CD4-positive, alpha-beta memory T cell (primary cell): ENCODE measurements at regions not wholly inside any gene's neighbourhood (a gene's known extent, or its start where the extent isn't known, plus 50 kb on each side); places are given as distances from the start of the nearest gene placed in this dataset.

Experiments
- CTCF ChIA-PET: fragments of 350-600 bp; sonication (Branson Sonifier 250); formaldehyde crosslinking; loops from one replicate; lab custom pipeline; 2021; ENCODE audit warnings: inconsistent platforms; ENCODE audit not compliant: partially characterized antibody; lab: Charles Lee
- POLR2A ChIA-PET: fragments of 350-600 bp; sonication (Branson Sonifier 250); formaldehyde crosslinking; loops from one replicate; lab custom pipeline; 2021; ENCODE audit not compliant: partially characterized antibody; lab: Charles Lee
- DNase-seq, 5 donors: peaks; one replicate each; pipeline versions ENCODE4 v3.0.0 to v3.0.0-alpha.2; 2020 to 2022; ENCODE audit warnings: mixed read lengths in 1 of 5
- H3K27ac ChIP-seq: one replicate; pipeline ENCODE4 v1.7.0; 2013; ENCODE audit warnings: low read depth, low read length
- H3K27me3 ChIP-seq: 2 replicates; pipeline ENCODE4 v1.7.0; 2013; ENCODE audit warnings: mild to moderate bottlenecking, low read length, moderate library complexity; ENCODE audit not compliant: insufficient read depth
- H3K36me3 ChIP-seq: 2 replicates; pipeline ENCODE4 v1.7.0; 2013; ENCODE audit warnings: mild to moderate bottlenecking, low read length, moderate library complexity; ENCODE audit not compliant: insufficient read depth
- H3K4me1 ChIP-seq: 2 replicates; pipeline ENCODE4 v1.7.0; 2013; ENCODE audit warnings: mild to moderate bottlenecking, low read length, moderate library complexity; ENCODE audit not compliant: insufficient read depth
- H3K4me3 ChIP-seq, 2 donors: one replicate each; pipeline ENCODE4 v1.7.0; 2013; ENCODE audit warnings: low read length in 2 of 2, mild to moderate bottlenecking in 1 of 2
- H3K9me3 ChIP-seq, 2 donors: one replicate each; pipeline ENCODE4 v1.7.0; 2013; ENCODE audit warnings: low read length in 2 of 2, control low read depth in 1 of 2; ENCODE audit not compliant: control insufficient read depth in 1 of 2
- H3K27ac Mint-ChIP-seq, 7 donors: one replicate each; pipeline ENCODE4 v1.8.0; 2020 to 2021; ENCODE audit warnings: mixed read lengths in 7 of 7, mild to moderate bottlenecking in 6 of 7, inconsistent platforms in 3 of 7, moderate library complexity in 3 of 7
- H3K27me3 Mint-ChIP-seq, 2 donors: one replicate each; pipeline ENCODE4 v1.8.0; 2020 to 2021; ENCODE audit warnings: mixed read lengths in 2 of 2
- H3K36me3 Mint-ChIP-seq, 2 donors: one replicate each; pipeline ENCODE4 v1.8.0; 2020 to 2021; ENCODE audit warnings: mixed read lengths in 2 of 2, inconsistent platforms in 1 of 2, mild to moderate bottlenecking in 1 of 2
- H3K4me1 Mint-ChIP-seq, 4 donors: one replicate each; pipeline ENCODE4 v1.8.0; 2020 to 2021; ENCODE audit warnings: mixed read lengths in 4 of 4, mild to moderate bottlenecking in 1 of 4
- H3K4me3 Mint-ChIP-seq, 8 donors: one replicate each; pipeline ENCODE4 v1.8.0; 2020 to 2021; ENCODE audit warnings: mixed read lengths in 8 of 8, mild to moderate bottlenecking in 7 of 8, moderate library complexity in 6 of 8, inconsistent platforms in 3 of 8
- H3K9me3 Mint-ChIP-seq, 8 donors: one replicate each; pipeline ENCODE4 v1.8.0; 2020 to 2021; ENCODE audit warnings: mixed read lengths in 8 of 8, mild to moderate bottlenecking in 5 of 8, inconsistent platforms in 3 of 8, moderate library complexity in 1 of 8
- intact Hi-C: fragments of 100-400 bp; cut with micrococcal nuclease; formaldehyde crosslinking; loops from one replicate; pipeline ENCODE4 v1.15.1; 2023

DNA sequence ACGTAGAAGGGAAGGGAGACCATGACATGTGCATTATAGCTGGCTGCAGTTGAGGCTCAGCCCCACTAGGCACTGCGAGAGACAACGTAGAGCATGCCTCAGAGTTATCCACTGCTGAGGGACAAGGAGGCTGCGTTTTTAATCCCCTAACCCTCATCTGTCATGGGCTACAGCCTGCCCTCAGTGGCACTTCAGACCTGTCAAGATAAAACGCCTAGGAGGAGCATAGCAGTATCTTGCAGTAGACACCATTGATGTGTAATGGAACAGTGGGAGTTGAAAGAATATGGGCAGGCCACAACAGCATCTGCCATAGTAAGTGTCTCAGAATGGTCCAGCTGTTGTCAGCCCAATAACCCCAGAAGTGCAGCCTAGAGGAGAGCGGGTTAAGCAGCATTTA, 307.0 kb upstream of the PTBP2 start:
- H3K4me1 ChIP-seq = no peaks in the 10 kb centered on the region
- intact Hi-C loops = no loop called here
- H3K27me3 ChIP-seq = no peaks in the 10 kb centered on the region
- H3K9me3 ChIP-seq = no peaks in the 10 kb centered on the region
- no peak overlapping the region for H3K27ac ChIP-seq
- H3K4me3 Mint-ChIP-seq = no peak overlapping the region
- no peak overlapping the region for H3K27ac Mint-ChIP-seq
- CTCF ChIA-PET = no interaction called here
- no peaks in the 10 kb centered on the region for H3K4me1 Mint-ChIP-seq
- H3K4me3 ChIP-seq = no peak overlapping the region
- H3K9me3 Mint-ChIP-seq = peaks cover 0 to 4% (median under 1%) of the 10 kb centered on the region in 8 donors
- H3K36me3 Mint-ChIP-seq = no peaks in the 10 kb centered on the region
- H3K36me3 ChIP-seq = no peaks in the 10 kb centered on the region
- H3K27me3 Mint-ChIP-seq = no peaks in the 10 kb centered on the region
- DNase-seq = no peak
- POLR2A ChIA-PET = no interaction called here

DNA sequence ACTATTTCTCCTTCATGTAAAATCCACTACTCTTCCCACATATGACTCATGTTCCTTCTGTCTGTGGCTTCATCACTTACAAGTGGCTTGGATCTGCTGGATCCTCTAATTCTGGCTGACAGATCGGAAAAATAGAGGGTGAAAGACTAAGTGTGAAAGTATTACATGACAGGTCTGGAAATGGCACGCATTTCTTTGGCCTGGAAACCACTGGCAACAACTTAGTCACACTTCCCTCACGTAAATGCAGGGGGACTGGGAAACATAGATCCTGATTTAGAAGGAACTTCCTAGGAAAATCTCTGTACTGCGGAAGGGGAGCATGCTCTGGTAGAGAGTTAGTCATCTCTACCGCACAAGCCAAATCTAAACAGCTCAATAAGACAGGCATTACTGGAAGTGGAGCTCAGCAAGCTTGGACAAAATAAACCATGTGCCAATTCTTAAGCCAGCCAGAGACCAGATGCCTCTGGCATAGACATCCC, 305.4 kb upstream of the PTBP2 start:
- no peaks in the 10 kb centered on the region for H3K27me3 Mint-ChIP-seq
- DNase-seq = no peak
- no peak overlapping the region for H3K27ac Mint-ChIP-seq
- CTCF ChIA-PET = no interaction called here
- H3K27me3 ChIP-seq = no peaks in the 10 kb centered on the region
- no peaks in the 10 kb centered on the region for H3K4me1 Mint-ChIP-seq
- no peaks in the 10 kb centered on the region for H3K9me3 ChIP-seq
- no peak overlapping the region for H3K4me3 ChIP-seq
- no peaks in the 10 kb centered on the region for H3K4me1 ChIP-seq
- no peak overlapping the region for H3K4me3 Mint-ChIP-seq
- no peak overlapping the region for H3K27ac ChIP-seq
- intact Hi-C loops = no loop called here
- peaks cover 0 to 4% (median 0%) of the 10 kb centered on the region in 8 donors for H3K9me3 Mint-ChIP-seq
- H3K36me3 Mint-ChIP-seq = no peaks in the 10 kb centered on the region
- POLR2A ChIA-PET = no interaction called here
- H3K36me3 ChIP-seq = no peaks in the 10 kb centered on the region

DNA sequence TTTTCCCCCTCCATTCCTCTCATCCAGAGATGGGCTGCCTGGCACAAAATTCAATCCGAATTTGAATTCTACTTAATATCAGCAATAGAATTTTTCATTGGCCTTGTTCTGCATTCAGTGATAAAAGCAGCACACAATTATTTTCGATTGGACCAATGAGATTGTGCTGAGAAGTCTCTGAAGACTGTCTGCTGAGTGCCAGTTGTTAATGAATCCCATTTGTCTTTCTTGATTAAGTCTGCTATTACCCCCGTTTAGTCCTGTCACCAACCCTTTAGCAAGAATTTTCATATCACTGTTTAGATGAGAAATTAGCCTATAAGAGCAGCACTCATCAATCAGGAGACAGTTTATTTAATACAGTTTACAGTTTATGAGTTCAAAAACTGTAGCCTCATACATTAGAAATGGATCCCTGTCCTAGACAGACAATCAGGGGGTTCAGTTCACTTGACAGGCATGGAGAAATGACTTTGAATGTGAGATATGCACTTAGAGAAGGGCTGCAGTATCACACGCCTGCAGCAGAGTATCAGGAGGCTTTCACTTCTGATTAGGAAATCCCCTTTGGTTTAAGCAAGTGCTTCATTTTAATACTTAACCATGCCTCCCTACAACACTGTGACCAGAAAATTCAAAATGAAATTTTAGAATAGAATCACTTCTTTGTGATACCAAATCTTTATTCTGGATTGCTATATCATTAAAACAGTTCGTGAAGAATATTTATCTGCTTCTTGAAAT, 304.7 kb upstream of the PTBP2 start:
- Histone ChIP-seq H3K27me3 (no peaks in the 10 kb centered on the region), H3K36me3 (no peaks in the 10 kb centered on the region), H3K27ac (no peak overlapping the region), H3K4me3 (no peak overlapping the region), H3K9me3 (no peaks in the 10 kb centered on the region), H3K4me1 (no peaks in the 10 kb centered on the region)
- no peak for DNase-seq
- ChIA-PET CTCF (no interaction called here), POLR2A (no interaction called here)
- no peaks in the 10 kb centered on the region for H3K27me3 Mint-ChIP-seq
- intact Hi-C loops = no loop called here
- peaks cover 0 to 4% (median 0%) of the 10 kb centered on the region in 8 donors for H3K9me3 Mint-ChIP-seq
- no peak overlapping the region for H3K4me3 Mint-ChIP-seq
- no peaks in the 10 kb centered on the region for H3K36me3 Mint-ChIP-seq
- no peaks in the 10 kb centered on the region for H3K4me1 Mint-ChIP-seq
- no peak overlapping the region for H3K27ac Mint-ChIP-seq

DNA sequence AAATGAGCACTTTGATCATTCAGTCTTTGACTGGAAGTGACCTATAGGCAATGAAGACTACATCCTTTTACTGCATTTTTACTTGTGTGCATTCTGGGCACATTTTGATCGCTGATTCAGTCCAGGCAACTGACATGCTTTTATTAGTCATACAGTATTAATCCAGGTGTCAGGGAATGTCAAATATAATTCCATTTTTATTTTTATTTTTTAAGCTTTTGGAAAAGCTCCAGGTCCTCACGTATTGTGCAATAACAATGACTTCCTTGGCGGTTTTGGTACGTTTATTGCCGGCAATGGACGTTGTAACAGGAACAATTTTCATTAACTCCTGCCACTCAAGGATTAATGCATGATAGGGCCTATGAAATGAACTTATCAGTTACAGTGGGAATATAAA, 302.6 kb upstream of the PTBP2 start:
- Mint-ChIP-seq H3K4me1 (no peaks in the 10 kb centered on the region), H3K36me3 (no peaks in the 10 kb centered on the region), H3K27me3 (no peaks in the 10 kb centered on the region), H3K9me3 (peaks cover 0 to 4% (median 0%) of the 10 kb centered on the region in 8 donors), H3K27ac (no peak overlapping the region), H3K4me3 (no peak overlapping the region)
- H3K4me1 ChIP-seq = no peaks in the 10 kb centered on the region
- no peak overlapping the region for H3K4me3 ChIP-seq
- no peaks in the 10 kb centered on the region for H3K27me3 ChIP-seq
- ChIA-PET POLR2A (no interaction called here), CTCF (no interaction called here)
- intact Hi-C loops = no loop called here
- DNase-seq = no peak
- H3K9me3 ChIP-seq = no peaks in the 10 kb centered on the region
- no peaks in the 10 kb centered on the region for H3K36me3 ChIP-seq
- H3K27ac ChIP-seq = no peak overlapping the region

DNA sequence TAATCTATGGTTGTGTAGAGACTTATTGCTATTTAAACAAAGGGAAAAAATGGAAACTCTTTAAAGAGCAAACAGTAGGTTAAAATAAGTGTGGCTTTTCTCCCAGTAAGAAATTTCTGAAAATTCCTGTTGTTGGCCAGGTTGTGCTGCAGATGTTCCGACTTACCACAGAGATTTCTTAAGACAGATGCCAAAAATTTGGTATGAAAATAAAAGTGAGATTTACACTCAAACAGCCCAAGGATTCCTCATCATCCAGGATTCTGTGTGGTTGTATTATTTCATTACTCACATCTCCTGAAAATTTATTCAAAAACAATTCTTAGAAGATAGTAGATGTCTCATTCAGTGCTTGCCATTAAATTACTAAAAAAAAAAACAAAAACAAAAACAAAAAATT, 296.7 kb upstream of the PTBP2 start:
- DNase-seq = no peak
- no peak overlapping the region for H3K4me3 Mint-ChIP-seq
- CTCF ChIA-PET = no interaction called here
- H3K36me3 Mint-ChIP-seq = no peaks in the 10 kb centered on the region
- POLR2A ChIA-PET = interaction anchor here (0.6 kb wide), 1 partner anchor 248 kb away, joined by 3 read pairs; no protein-coding TSS in a partner anchor
- intact Hi-C loops = no loop called here
- Histone ChIP-seq H3K27ac (no peak overlapping the region), H3K36me3 (no peaks in the 10 kb centered on the region), H3K4me3 (no peak overlapping the region), H3K4me1 (no peaks in the 10 kb centered on the region), H3K9me3 (no peaks in the 10 kb centered on the region), H3K27me3 (no peaks in the 10 kb centered on the region)
- H3K27ac Mint-ChIP-seq = no peak overlapping the region
- peaks cover 0 to 2% (median 0%) of the 10 kb centered on the region in 8 donors for H3K9me3 Mint-ChIP-seq
- H3K4me1 Mint-ChIP-seq = no peaks in the 10 kb centered on the region
- H3K27me3 Mint-ChIP-seq = no peaks in the 10 kb centered on the region

DNA sequence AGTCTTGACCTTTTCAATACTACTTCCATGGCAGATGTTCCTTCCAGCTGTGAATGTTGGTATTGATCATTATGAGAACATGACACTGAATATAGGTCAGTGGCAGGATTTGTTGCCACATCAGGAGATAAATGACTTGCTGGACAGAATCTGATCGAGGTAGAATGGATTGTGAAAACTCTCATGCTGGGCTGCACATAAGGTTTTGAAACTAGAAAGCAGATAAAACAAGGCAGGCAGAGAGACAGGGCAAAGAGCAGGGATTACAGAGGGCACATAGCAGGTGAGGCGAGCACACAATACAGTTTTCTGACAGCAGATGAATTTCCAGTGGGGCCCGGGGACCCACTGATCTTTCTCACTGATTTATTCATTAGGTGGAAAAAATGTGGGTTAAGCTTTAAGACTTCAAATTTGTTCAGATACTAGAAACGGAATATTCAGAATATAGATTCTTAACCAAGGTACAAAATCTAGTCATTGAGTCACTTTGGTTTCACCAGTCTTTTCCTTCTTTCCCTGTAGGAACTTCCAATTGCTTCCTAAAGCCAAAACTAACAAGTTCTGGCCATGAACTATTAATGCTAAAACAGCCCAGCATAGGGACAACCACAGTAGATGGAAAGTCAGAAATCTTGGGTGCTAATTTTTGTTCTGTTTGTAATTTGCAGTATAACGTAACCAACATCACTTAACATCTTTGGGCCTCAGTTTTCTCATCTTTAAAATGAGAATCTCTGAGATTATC, 296.0 kb upstream of the PTBP2 start:
- H3K9me3 Mint-ChIP-seq = peaks cover 0 to 2% (median 0%) of the 10 kb centered on the region in 8 donors
- no peaks in the 10 kb centered on the region for H3K36me3 Mint-ChIP-seq
- no peak overlapping the region for H3K27ac ChIP-seq
- intact Hi-C loops = no loop called here
- DNase-seq = no peak
- no peaks in the 10 kb centered on the region for H3K36me3 ChIP-seq
- no peaks in the 10 kb centered on the region for H3K9me3 ChIP-seq
- no peak overlapping the region for H3K27ac Mint-ChIP-seq
- ChIA-PET CTCF (no interaction called here), POLR2A (no interaction called here)
- H3K4me1 Mint-ChIP-seq = no peaks in the 10 kb centered on the region
- no peaks in the 10 kb centered on the region for H3K4me1 ChIP-seq
- no peak overlapping the region for H3K4me3 Mint-ChIP-seq
- no peaks in the 10 kb centered on the region for H3K27me3 Mint-ChIP-seq
- no peaks in the 10 kb centered on the region for H3K27me3 ChIP-seq
- H3K4me3 ChIP-seq = no peak overlapping the region

DNA sequence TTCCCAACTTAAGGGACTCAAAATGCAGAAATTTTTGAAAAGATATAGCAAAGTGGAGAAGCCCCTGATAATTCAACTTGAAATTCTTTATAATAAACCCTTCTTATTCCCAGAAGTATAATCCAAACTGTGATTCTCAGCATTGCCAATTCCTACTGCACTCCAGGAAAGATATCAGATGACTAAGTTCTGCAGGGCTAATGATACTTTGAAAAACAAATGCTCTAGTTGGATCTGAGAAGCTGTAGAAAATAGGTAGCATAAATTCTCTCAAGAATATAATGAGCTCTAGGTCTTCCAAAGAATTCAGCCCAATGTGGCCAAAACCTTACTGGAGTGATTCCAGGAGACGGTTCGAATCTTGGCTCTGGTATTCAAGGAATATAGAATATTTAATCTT, 294.0 kb upstream of the PTBP2 start:
- POLR2A ChIA-PET = no interaction called here
- Histone ChIP-seq H3K27me3 (no peaks in the 10 kb centered on the region), H3K27ac (no peak overlapping the region), H3K9me3 (no peaks in the 10 kb centered on the region), H3K36me3 (no peaks in the 10 kb centered on the region), H3K4me3 (no peak overlapping the region), H3K4me1 (no peaks in the 10 kb centered on the region)
- H3K27ac Mint-ChIP-seq = no peak overlapping the region
- CTCF ChIA-PET = no interaction called here
- no peaks in the 10 kb centered on the region for H3K36me3 Mint-ChIP-seq
- no peak for DNase-seq
- intact Hi-C loops = no loop called here
- no peaks in the 10 kb centered on the region for H3K4me1 Mint-ChIP-seq
- no peak overlapping the region for H3K4me3 Mint-ChIP-seq
- no peaks in the 10 kb centered on the region for H3K27me3 Mint-ChIP-seq
- peaks cover 0 to 12% (median 0%) of the 10 kb centered on the region in 8 donors for H3K9me3 Mint-ChIP-seq
